Gastrocnemius medialis (tissue), 4 donors: ENCODE measurements at regions not wholly inside any gene's neighbourhood (a gene's known extent, or its start where the extent isn't known, plus 50 kb on each side); places are given as distances from the start of the nearest gene placed in this dataset.

Source experiments
- POLR2A ChIP-seq, 2 donors: fragments of 450-650 bp; IDR thresholded peaks; one replicate each; pipeline ENCODE4 v1.6.1; 2017; ENCODE audit warnings: antibody characterized with exemption in 2 of 2, mild to moderate bottlenecking in 2 of 2, moderate library complexity in 2 of 2
- TF ChIP-seq, protein P1 (sequence below), 5 experiments: fragments of 450-650 bp in 3 of 5; fragments of 200-600 bp in 2 of 5; sonication (generic) in 2 of 5; IDR thresholded peaks in 4 of 5; conservative IDR thresholded peaks in 1 of 5; 1 replicate in 4 of 5; 2 replicates in 1 of 5; pipeline ENCODE4 v1.5.1; 2016 to 2019; ENCODE audit warnings: antibody characterized with exemption in 5 of 5, mild to moderate bottlenecking in 3 of 5, moderate library complexity in 3 of 5

DNA sequence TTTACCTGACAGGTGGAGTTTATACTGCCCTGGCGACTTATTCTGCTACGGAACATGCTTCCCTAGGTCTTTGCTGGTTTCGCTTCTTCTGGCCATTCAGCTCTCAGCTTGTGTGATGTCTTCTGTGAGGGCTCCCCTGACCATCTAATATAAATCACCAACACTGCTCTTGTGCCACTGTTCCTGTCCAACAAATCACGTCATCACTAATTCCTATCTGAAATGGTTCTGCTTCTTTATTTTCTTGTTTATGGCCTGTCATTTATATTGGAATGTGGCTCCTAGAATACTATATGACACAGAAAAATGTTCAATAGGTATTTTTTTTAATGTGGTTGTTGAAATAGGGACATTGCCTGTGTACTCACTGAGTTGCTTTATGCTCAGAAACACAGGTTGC is 171.5 kb downstream of the CD8B2 start:
- TF ChIP-seq, protein P1, sequence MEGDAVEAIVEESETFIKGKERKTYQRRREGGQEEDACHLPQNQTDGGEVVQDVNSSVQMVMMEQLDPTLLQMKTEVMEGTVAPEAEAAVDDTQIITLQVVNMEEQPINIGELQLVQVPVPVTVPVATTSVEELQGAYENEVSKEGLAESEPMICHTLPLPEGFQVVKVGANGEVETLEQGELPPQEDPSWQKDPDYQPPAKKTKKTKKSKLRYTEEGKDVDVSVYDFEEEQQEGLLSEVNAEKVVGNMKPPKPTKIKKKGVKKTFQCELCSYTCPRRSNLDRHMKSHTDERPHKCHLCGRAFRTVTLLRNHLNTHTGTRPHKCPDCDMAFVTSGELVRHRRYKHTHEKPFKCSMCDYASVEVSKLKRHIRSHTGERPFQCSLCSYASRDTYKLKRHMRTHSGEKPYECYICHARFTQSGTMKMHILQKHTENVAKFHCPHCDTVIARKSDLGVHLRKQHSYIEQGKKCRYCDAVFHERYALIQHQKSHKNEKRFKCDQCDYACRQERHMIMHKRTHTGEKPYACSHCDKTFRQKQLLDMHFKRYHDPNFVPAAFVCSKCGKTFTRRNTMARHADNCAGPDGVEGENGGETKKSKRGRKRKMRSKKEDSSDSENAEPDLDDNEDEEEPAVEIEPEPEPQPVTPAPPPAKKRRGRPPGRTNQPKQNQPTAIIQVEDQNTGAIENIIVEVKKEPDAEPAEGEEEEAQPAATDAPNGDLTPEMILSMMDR (IDR thresholded peaks at IDR 0.05 in 4 of 5, conservative IDR thresholded peaks at IDR 0.05 in 1 of 5) = no peak
- TF ChIP-seq POLR2A (IDR thresholded peaks at IDR 0.05) = no peak
